Mesenchymal stem cell (in vitro differentiated cells and primary cell): ENCODE measurements at regions not wholly inside any gene's neighbourhood (a gene's known extent, or its start where the extent isn't known, plus 50 kb on each side); places are given as distances from the start of the nearest gene placed in this dataset.

ENCODE experiments used
- DNase-seq: peaks from one replicate; pipeline ENCODE4 v3.0.0-alpha.2; 2013
- H2AFZ ChIP-seq: one replicate; pipeline ENCODE4 v1.6.1; 2013; ENCODE audit warnings: low read depth, mild to moderate bottlenecking, control low read depth, inconsistent platforms, low read length, moderate library complexity
- H2AK5ac ChIP-seq: 2 replicates; pipeline ENCODE4 v1.6.1; 2013; ENCODE audit warnings: low read length, moderate library complexity, mild to moderate bottlenecking, inconsistent platforms; ENCODE audit not compliant: severe bottlenecking
- H2BK120ac ChIP-seq: one replicate; pipeline ENCODE4 v1.6.1; 2013; ENCODE audit warnings: low read depth, mild to moderate bottlenecking, inconsistent platforms, low read length, moderate library complexity
- H2BK12ac ChIP-seq, 2 experiments: one replicate each; pipeline ENCODE4 v1.6.1; 2013; ENCODE audit warnings: inconsistent platforms in 2 of 2, low read length in 2 of 2, mild to moderate bottlenecking in 2 of 2, moderate library complexity in 2 of 2, control low read depth in 1 of 2
- H2BK15ac ChIP-seq: one replicate; pipeline ENCODE4 v1.6.1; 2013; ENCODE audit warnings: mild to moderate bottlenecking, low read depth, inconsistent platforms; ENCODE audit not compliant: poor library complexity, severe bottlenecking
- H2BK5ac ChIP-seq: 2 replicates; pipeline ENCODE4 v1.6.1; 2013; ENCODE audit warnings: low read depth, mild to moderate bottlenecking, low read length, control low read depth, inconsistent platforms; ENCODE audit not compliant: poor library complexity, severe bottlenecking
- H3K14ac ChIP-seq, 2 experiments: one replicate each; pipeline ENCODE4 v1.6.1; 2013; ENCODE audit warnings: inconsistent platforms in 2 of 2, low read length in 2 of 2, control low read depth in 1 of 2, mild to moderate bottlenecking in 1 of 2, moderate library complexity in 1 of 2
- H3K18ac ChIP-seq, 2 experiments: one replicate each; pipeline ENCODE4 v1.6.1; 2013; ENCODE audit warnings: inconsistent platforms in 2 of 2, low read length in 2 of 2, control low read depth in 1 of 2, low read depth in 1 of 2, mild to moderate bottlenecking in 1 of 2
- H3K23ac ChIP-seq, 2 experiments: one replicate each; pipeline ENCODE4 v1.6.1; 2013; ENCODE audit warnings: inconsistent platforms in 2 of 2, low read length in 2 of 2, mild to moderate bottlenecking in 2 of 2, moderate library complexity in 2 of 2, control low read depth in 1 of 2
- H3K27ac ChIP-seq: 2 replicates; pipeline ENCODE4 v1.5.1; 2013; ENCODE audit warnings: mild to moderate bottlenecking, moderate library complexity, low read length, control low read depth, inconsistent platforms; ENCODE audit not compliant: poor library complexity, severe bottlenecking
- H3K27me3 ChIP-seq, 2 experiments: 2 replicates each; pipeline versions ENCODE4 v1.6.1 to v1.7.0; 2013; ENCODE audit warnings: low read length in 2 of 2, mild to moderate bottlenecking in 2 of 2, moderate library complexity in 2 of 2, control low read depth in 1 of 2, inconsistent platforms in 1 of 2; ENCODE audit not compliant: control insufficient read depth in 1 of 2, insufficient read depth in 1 of 2
- H3K36me3 ChIP-seq, 2 experiments: 2 replicates each; pipeline versions ENCODE4 v1.6.1 to v1.7.0; 2013; ENCODE audit warnings: low read length in 2 of 2, control low read depth in 1 of 2, inconsistent platforms in 1 of 2, low read depth in 1 of 2, mild to moderate bottlenecking in 1 of 2; ENCODE audit not compliant: insufficient read depth in 2 of 2, control insufficient read depth in 1 of 2
- H3K4ac ChIP-seq, 2 experiments: one replicate each; pipeline ENCODE4 v1.6.1; 2013; ENCODE audit warnings: inconsistent platforms in 2 of 2, low read length in 2 of 2, mild to moderate bottlenecking in 2 of 2, moderate library complexity in 2 of 2, control low read depth in 1 of 2, low read depth in 1 of 2
- H3K4me1 ChIP-seq: 2 replicates; pipeline ENCODE4 v1.6.1; 2013; ENCODE audit warnings: low read depth, low read length, control low read depth; ENCODE audit not compliant: control insufficient read depth, insufficient read depth
- H3K4me2 ChIP-seq: 2 replicates; pipeline ENCODE4 v1.6.1; 2013; ENCODE audit warnings: low read length, mild to moderate bottlenecking, inconsistent platforms; ENCODE audit not compliant: poor library complexity, severe bottlenecking
- H3K4me3 ChIP-seq, 2 experiments: 2 replicates each; pipeline versions ENCODE4 v1.5.1 to v1.7.0; 2013; ENCODE audit warnings: low read length in 2 of 2, mild to moderate bottlenecking in 2 of 2, control low read depth in 1 of 2, low read depth in 1 of 2; ENCODE audit not compliant: insufficient read depth in 1 of 2
- H3K79me1 ChIP-seq: replicated peaks from 2 replicates; pipeline ENCODE4 v1.6.1; 2013; ENCODE audit warnings: mild to moderate bottlenecking, control low read depth, low read length, inconsistent platforms; ENCODE audit not compliant: poor library complexity, severe bottlenecking
- H3K9ac ChIP-seq: 2 replicates; pipeline ENCODE4 v1.7.0; 2013; ENCODE audit warnings: mild to moderate bottlenecking, low read length, moderate library complexity
- H3K9me3 ChIP-seq: 2 replicates; pipeline ENCODE4 v1.7.0; 2013; ENCODE audit warnings: mild to moderate bottlenecking, low read length; ENCODE audit not compliant: control insufficient read depth
- H4K8ac ChIP-seq: one replicate; pipeline ENCODE4 v1.6.1; 2013; ENCODE audit warnings: inconsistent platforms, mild to moderate bottlenecking, low read length, moderate library complexity
- H4K91ac ChIP-seq: one replicate; pipeline ENCODE4 v1.6.1; 2013; ENCODE audit warnings: mild to moderate bottlenecking, low read length, inconsistent platforms
- WGBS: methylation state at CpG from one replicate; pipeline ENCODE4 v1.1.7; 2013; ENCODE audit warnings: mixed read lengths; 5-methylcytosine and 5-hydroxymethylcytosine counted together

DNA sequence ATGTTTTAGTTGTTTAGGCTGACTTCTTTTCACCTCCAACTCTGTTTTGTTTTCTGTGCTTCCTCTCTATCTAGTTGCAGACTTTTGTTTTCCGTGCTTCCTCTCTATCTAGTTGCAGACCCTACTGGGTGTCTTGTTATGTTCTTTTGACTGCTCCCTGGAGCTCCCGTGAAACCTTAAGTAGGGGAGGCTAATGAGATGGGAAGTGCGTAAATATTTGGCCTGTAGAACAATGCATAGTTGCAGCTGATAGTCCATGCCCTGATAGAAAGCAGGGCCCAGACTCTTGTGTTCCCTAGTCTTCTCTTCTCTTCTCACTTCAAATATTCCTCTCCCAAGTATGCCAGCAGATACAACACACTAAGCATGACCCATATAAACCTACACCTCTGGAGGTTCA lies 757.0 kb downstream of the BRINP1 start:
- Histone ChIP-seq H2BK12ac (no peak overlapping the region), H3K4me3 (no peak overlapping the region), H3K18ac (no peak overlapping the region), H3K23ac (no peak overlapping the region), H4K8ac (no peak overlapping the region), H3K79me1 (no peaks in the 10 kb centered on the region), H3K27me3 (no peaks in the 10 kb centered on the region), H3K4me2 (no peak overlapping the region), H3K9ac (no peak overlapping the region), H3K4ac (no peak overlapping the region), H4K91ac (no peak overlapping the region), H2BK15ac (no peak overlapping the region), H2BK5ac (no peak overlapping the region), H3K27ac (no peak overlapping the region), H2BK120ac (no peak overlapping the region), H3K4me1 (no peaks in the 10 kb centered on the region), H2AK5ac (no peak overlapping the region), H3K9me3 (peaks cover 10% of the 10 kb centered on the region), H3K36me3 (no peaks in the 10 kb centered on the region), H2AFZ (no peak overlapping the region), H3K14ac (no peak overlapping the region)
- no peak for DNase-seq
- 100% methylated on average over 1 of the region's 3 CpGs for WGBS

DNA sequence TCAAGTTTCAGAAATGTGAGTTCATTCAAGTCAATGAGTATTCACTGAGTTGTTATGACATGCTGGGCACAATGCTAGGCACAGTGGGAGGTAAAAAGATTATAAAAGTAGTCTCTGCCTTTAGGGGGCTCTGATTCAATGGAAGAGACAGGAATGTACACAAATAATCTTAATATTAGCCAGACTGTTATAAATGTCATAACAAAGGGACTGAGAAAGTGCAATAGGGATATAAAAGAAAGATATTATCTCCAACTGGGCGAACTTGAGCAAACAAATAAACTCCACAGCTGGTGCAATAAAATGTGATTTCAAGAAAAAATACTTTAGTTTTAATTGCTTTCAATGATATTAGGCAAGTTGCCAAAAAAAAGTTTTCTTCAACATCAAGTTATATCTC lies 755.2 kb downstream of the BRINP1 start:
- Histone ChIP-seq H3K9ac (no peak overlapping the region), H3K79me1 (no peaks in the 10 kb centered on the region), H3K4me1 (no peaks in the 10 kb centered on the region), H3K4ac (no peak overlapping the region), H3K23ac (no peak overlapping the region), H3K14ac (no peak overlapping the region), H2BK12ac (no peak overlapping the region), H3K4me2 (no peak overlapping the region), H4K91ac (no peak overlapping the region), H4K8ac (no peak overlapping the region), H2BK15ac (no peak overlapping the region), H3K4me3 (no peak overlapping the region), H3K9me3 (peaks cover 10% of the 10 kb centered on the region), H2AK5ac (no peak overlapping the region), H2BK120ac (no peak overlapping the region), H2BK5ac (no peak overlapping the region), H3K27ac (no peak overlapping the region), H2AFZ (no peak overlapping the region), H3K36me3 (no peaks in the 10 kb centered on the region), H3K27me3 (no peaks in the 10 kb centered on the region), H3K18ac (no peak overlapping the region)
- no CpG with 5 or more reads among the region's 1 CpG for WGBS
- DNase-seq = no peak

DNA sequence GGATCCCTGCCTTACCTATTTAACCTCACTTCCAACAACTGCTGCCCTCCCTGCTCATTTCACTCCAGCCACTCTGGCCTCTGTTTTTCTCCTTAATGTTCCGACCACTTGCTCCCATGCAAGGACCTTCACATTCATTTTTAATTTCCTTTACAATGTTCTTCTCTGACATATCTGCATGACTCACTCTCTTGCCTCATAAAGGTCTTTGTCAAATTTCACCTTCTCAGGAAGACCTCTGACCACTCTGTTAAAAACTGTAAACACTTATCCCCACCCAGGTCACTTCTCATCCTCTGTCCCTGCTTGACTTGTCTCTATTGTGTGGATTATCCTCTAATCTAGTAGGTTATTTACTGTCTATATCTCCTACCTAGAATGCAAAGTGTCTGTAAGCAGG lies 751.2 kb downstream of the BRINP1 start:
- Histone ChIP-seq H2BK5ac (no peak overlapping the region), H3K36me3 (no peaks in the 10 kb centered on the region), H2BK120ac (no peak overlapping the region), H2BK12ac (no peak overlapping the region), H4K91ac (no peak overlapping the region), H3K27me3 (no peaks in the 10 kb centered on the region), H3K9ac (no peak overlapping the region), H2AK5ac (no peak overlapping the region), H3K4ac (no peak overlapping the region), H3K79me1 (no peaks in the 10 kb centered on the region), H3K14ac (no peak overlapping the region), H3K4me2 (no peak overlapping the region), H3K9me3 (peaks cover 7% of the 10 kb centered on the region), H3K4me1 (no peaks in the 10 kb centered on the region), H3K4me3 (no peak overlapping the region), H3K27ac (no peak overlapping the region), H2AFZ (no peak overlapping the region), H3K18ac (no peak overlapping the region), H2BK15ac (no peak overlapping the region), H3K23ac (no peak overlapping the region), H4K8ac (no peak overlapping the region)
- DNase-seq = no peak
- 94% methylated on average over 1 of the region's 1 CpG for WGBS

DNA sequence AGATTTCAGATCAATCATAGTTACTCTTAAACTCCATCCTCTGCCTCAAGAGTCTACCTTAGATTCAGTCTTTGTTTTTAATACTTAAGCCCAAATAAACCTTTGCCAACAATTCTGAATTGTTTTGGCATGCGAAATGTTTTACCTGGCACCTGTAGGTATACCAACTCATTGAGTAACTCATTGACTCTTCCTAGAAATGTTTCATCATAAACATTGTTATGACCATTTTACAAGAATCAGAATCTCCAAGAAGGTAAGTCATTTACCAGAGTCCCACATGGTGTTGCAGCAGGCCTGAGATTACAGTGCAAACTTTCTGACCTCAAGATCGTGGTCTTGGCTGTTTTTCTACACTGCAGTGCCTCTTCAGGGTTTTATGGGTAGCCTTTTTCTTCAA lies 750.4 kb downstream of the BRINP1 start:
- no peak overlapping the region for H3K27ac ChIP-seq
- H2AK5ac ChIP-seq = no peak overlapping the region
- H3K36me3 ChIP-seq = no peaks in the 10 kb centered on the region
- no peak overlapping the region for H2AFZ ChIP-seq
- H3K9ac ChIP-seq = no peak overlapping the region
- no peak overlapping the region for H3K4me3 ChIP-seq
- DNase-seq = no peak
- H2BK5ac ChIP-seq = no peak overlapping the region
- H3K4me2 ChIP-seq = no peak overlapping the region
- no peak overlapping the region for H2BK12ac ChIP-seq
- no peak overlapping the region for H4K91ac ChIP-seq
- no peak overlapping the region for H2BK15ac ChIP-seq
- H3K4me1 ChIP-seq = no peaks in the 10 kb centered on the region
- no peak overlapping the region for H3K23ac ChIP-seq
- H4K8ac ChIP-seq = no peak overlapping the region
- no peak overlapping the region for H3K14ac ChIP-seq
- 84% methylated on average over 2 of the region's 2 CpGs for WGBS
- peaks cover 7% of the 10 kb centered on the region for H3K9me3 ChIP-seq
- H3K4ac ChIP-seq = no peak overlapping the region
- H3K18ac ChIP-seq = no peak overlapping the region
- no peak overlapping the region for H2BK120ac ChIP-seq
- no peaks in the 10 kb centered on the region for H3K27me3 ChIP-seq
- H3K79me1 ChIP-seq = no peaks in the 10 kb centered on the region
